22Rv1 (cell line): ENCODE measurements at regions not wholly inside any gene's neighbourhood (a gene's known extent, or its start where the extent isn't known, plus 50 kb on each side); places are given as distances from the start of the nearest gene placed in this dataset.

ENCODE experiments used
- ZFX ChIP-seq: fragments of 450-650 bp; IDR thresholded peaks from 2 replicates; pipeline ENCODE4 v1.6.1; 2017; ENCODE audit warnings: antibody characterized with exemption, borderline replicate concordance
- TF ChIP-seq, protein P1 (sequence below): fragments of 450-650 bp; IDR thresholded peaks from 2 replicates; pipeline ENCODE4 v1.5.1; 2017; ENCODE audit warnings: mild to moderate bottlenecking

DNA sequence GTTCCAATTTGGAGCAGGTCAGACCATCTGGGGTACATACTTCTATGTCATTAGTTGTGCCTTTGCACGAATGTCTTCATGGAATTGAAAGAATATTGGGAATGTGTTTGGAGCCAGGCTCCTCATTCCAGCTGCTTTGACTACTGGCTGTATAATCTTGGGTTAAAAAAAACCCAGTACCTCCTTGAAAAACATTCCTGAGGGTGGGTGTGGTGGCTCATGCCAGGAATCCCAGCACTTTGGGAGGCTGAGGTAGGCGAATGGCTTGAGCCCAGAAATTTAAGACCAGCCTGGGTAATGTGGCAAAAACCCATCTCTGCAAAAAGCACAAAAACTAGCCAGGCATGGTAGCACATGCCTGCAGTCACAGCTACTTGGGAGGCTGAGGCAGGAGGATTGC lies 125.6 kb downstream of the TTC8 start:
- TF ChIP-seq, protein P1, sequence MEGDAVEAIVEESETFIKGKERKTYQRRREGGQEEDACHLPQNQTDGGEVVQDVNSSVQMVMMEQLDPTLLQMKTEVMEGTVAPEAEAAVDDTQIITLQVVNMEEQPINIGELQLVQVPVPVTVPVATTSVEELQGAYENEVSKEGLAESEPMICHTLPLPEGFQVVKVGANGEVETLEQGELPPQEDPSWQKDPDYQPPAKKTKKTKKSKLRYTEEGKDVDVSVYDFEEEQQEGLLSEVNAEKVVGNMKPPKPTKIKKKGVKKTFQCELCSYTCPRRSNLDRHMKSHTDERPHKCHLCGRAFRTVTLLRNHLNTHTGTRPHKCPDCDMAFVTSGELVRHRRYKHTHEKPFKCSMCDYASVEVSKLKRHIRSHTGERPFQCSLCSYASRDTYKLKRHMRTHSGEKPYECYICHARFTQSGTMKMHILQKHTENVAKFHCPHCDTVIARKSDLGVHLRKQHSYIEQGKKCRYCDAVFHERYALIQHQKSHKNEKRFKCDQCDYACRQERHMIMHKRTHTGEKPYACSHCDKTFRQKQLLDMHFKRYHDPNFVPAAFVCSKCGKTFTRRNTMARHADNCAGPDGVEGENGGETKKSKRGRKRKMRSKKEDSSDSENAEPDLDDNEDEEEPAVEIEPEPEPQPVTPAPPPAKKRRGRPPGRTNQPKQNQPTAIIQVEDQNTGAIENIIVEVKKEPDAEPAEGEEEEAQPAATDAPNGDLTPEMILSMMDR = no peak
- TF ChIP-seq ZFX = no peak
